ENCODE measurements at regions not wholly inside any gene's neighbourhood (a gene's known extent, or its start where the extent isn't known, plus 50 kb on each side); places are given as distances from the start of the nearest gene placed in this dataset.
"Not testable (repeated sequence)": the region's sequence is repeated elsewhere in the genome, so short reads cannot be mapped to it uniquely, and the experiment has no call there.

- DNase-seq: no peak
These were observed 55.4 kb downstream of the TMEM121 start for GRCh38 chr14:105581551-105582341.

GRCh38 chr14:105582639-105583038 is 56.3 kb downstream of the TMEM121 start:
- DNase-seq: no peak

- not testable (repeated sequence) for DNase-seq
These were observed 57.5 kb downstream of the TMEM121 start for GRCh38 chr14:105583914-105584313.

- DNase-seq: not testable (repeated sequence)
These were observed 58.9 kb downstream of the TMEM121 start for GRCh38 chr14:105585290-105585689.

GRCh38 chr14:105585722-105586121 is 59.3 kb downstream of the TMEM121 start:
- not testable (repeated sequence) for DNase-seq

GRCh38 chr14:105586144-105586872 is 59.9 kb downstream of the TMEM121 start:
- peak in 1 of 2 donors; percentile 43 for DNase-seq

GRCh38 chr14:105587034-105587433 is 60.7 kb downstream of the TMEM121 start:
- not testable (repeated sequence) for DNase-seq

- not testable (repeated sequence) for DNase-seq
These were observed 61.3 kb downstream of the TMEM121 start for GRCh38 chr14:105587482-105588235.

- DNase-seq: no peak
These were observed 62.0 kb downstream of the TMEM121 start for GRCh38 chr14:105588236-105588860.

- no peak for DNase-seq
These were observed 63.0 kb downstream of the TMEM121 start for GRCh38 chr14:105589161-105589925.

- DNase-seq: not testable (repeated sequence)
These were observed 63.5 kb downstream of the TMEM121 start for GRCh38 chr14:105589926-105590185.

- no peak for DNase-seq
These were observed 64.7 kb downstream of the TMEM121 start for GRCh38 chr14:105591052-105591451.

GRCh38 chr14:105591792-105592341 is 65.5 kb downstream of the TMEM121 start:
- DNase-seq: not testable (repeated sequence)

GRCh38 chr14:105592646-105593045 is 66.3 kb downstream of the TMEM121 start:
- not testable (repeated sequence) for DNase-seq

- not testable (repeated sequence) for DNase-seq
These were observed 69.0 kb downstream of the TMEM121 start for GRCh38 chr14:105595346-105595745.

- not testable (repeated sequence) for DNase-seq
These were observed 70.0 kb downstream of the TMEM121 start for GRCh38 chr14:105596374-105596773.

- DNase-seq: not testable (repeated sequence)
These were observed 71.8 kb downstream of the TMEM121 start for GRCh38 chr14:105598040-105598763.

- not testable (repeated sequence) for DNase-seq
These were observed 72.7 kb downstream of the TMEM121 start for GRCh38 chr14:105598925-105599586.

- DNase-seq: not testable (repeated sequence)
These were observed 74.0 kb downstream of the TMEM121 start for GRCh38 chr14:105600195-105600938.

GRCh38 chr14:105600939-105601359 is 74.6 kb downstream of the TMEM121 start:
- DNase-seq: no peak
